K562 (cell line): ENCODE measurements at regions not wholly inside any gene's neighbourhood (a gene's known extent, or its start where the extent isn't known, plus 50 kb on each side); places are given as distances from the start of the nearest gene placed in this dataset.

Source experiments
- SMC3 ChIP-seq: conservative IDR thresholded peaks from 2 replicates; pipeline ENCODE4 v1.6.1; 2011; ENCODE audit warnings: low read depth, low read length, improper control_type of control experiment; ENCODE audit not compliant: insufficient read depth
- TF ChIP-seq, protein P1 (sequence below): fragments of 250-450 bp; sonication (Bioruptor Pico); IDR thresholded peaks from 2 replicates; pipeline ENCODE4 v1.8.0; 2022; ENCODE audit warnings: inconsistent platforms, mild to moderate bottlenecking, moderate library complexity, borderline replicate concordance
- TF ChIP-seq, protein P2 (sequence below): sonication (generic); formaldehyde crosslinking; IDR thresholded peaks from 2 replicates; pipeline ENCODE4 v1.8.0; 2023; ENCODE audit warnings: missing genetic modification reagents, mild to moderate bottlenecking, borderline replicate concordance

DNA sequence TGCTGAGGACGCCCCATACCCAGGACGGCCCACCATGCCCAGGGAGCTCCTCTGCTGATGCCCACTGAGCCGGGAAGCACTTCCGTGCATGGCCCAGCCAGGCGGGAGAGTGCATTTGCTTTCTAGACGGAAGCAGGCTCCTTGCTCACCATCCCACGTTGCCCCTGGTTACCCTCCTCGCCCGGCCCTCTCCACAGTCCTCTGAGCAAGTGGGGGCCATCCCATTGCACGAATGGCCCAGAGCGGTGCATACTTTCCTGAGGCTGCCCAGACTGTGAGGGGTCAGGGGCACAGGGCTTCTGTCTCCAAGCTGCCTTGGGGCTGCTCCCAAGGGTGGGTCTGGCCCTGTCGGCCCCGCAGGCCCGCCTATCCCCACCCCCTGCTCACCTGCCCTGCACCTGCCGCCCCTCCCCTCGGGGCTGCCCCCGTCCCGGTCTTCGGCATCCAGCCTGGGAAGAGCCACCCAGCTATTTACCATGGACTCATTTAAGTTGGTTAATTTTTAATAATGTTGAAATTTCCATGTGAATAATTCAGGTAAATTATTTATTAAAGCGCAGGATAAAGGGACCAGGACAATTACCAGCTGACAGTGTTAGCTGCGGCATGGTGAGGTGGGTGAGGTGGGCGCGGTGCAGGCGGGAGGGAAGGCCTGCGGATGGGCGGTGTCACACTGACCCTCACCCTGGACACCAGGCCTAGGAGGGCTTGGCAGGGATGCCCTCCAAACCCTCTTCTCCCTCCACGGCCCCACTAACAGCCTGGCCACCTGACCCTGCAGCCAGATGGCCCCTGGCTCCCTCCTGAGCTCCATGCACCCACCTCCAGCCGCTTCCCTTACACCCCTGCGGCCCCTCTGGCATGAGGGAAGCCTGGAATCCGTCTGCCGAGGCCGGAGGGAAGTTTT is 104.4 kb downstream of the MICALL2 start (continued):
- TF ChIP-seq, protein P1, sequence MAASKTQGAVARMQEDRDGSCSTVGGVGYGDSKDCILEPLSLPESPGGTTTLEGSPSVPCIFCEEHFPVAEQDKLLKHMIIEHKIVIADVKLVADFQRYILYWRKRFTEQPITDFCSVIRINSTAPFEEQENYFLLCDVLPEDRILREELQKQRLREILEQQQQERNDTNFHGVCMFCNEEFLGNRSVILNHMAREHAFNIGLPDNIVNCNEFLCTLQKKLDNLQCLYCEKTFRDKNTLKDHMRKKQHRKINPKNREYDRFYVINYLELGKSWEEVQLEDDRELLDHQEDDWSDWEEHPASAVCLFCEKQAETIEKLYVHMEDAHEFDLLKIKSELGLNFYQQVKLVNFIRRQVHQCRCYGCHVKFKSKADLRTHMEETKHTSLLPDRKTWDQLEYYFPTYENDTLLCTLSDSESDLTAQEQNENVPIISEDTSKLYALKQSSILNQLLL (CRISPR knock-in tag), result no peak
- TF ChIP-seq, protein P2, sequence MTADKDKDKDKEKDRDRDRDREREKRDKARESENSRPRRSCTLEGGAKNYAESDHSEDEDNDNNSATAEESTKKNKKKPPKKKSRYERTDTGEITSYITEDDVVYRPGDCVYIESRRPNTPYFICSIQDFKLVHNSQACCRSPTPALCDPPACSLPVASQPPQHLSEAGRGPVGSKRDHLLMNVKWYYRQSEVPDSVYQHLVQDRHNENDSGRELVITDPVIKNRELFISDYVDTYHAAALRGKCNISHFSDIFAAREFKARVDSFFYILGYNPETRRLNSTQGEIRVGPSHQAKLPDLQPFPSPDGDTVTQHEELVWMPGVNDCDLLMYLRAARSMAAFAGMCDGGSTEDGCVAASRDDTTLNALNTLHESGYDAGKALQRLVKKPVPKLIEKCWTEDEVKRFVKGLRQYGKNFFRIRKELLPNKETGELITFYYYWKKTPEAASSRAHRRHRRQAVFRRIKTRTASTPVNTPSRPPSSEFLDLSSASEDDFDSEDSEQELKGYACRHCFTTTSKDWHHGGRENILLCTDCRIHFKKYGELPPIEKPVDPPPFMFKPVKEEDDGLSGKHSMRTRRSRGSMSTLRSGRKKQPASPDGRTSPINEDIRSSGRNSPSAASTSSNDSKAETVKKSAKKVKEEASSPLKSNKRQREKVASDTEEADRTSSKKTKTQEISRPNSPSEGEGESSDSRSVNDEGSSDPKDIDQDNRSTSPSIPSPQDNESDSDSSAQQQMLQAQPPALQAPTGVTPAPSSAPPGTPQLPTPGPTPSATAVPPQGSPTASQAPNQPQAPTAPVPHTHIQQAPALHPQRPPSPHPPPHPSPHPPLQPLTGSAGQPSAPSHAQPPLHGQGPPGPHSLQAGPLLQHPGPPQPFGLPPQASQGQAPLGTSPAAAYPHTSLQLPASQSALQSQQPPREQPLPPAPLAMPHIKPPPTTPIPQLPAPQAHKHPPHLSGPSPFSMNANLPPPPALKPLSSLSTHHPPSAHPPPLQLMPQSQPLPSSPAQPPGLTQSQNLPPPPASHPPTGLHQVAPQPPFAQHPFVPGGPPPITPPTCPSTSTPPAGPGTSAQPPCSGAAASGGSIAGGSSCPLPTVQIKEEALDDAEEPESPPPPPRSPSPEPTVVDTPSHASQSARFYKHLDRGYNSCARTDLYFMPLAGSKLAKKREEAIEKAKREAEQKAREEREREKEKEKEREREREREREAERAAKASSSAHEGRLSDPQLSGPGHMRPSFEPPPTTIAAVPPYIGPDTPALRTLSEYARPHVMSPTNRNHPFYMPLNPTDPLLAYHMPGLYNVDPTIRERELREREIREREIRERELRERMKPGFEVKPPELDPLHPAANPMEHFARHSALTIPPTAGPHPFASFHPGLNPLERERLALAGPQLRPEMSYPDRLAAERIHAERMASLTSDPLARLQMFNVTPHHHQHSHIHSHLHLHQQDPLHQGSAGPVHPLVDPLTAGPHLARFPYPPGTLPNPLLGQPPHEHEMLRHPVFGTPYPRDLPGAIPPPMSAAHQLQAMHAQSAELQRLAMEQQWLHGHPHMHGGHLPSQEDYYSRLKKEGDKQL (CRISPR knock-in tag), result no peak
- no peak for TF ChIP-seq SMC3
